Activated CD8-positive, alpha-beta T cell treated with anti-CD3 and anti-CD28 coated beads for 36 hours (primary cell): ENCODE measurements at regions not wholly inside any gene's neighbourhood (a gene's known extent, or its start where the extent isn't known, plus 50 kb on each side); places are given as distances from the start of the nearest gene placed in this dataset.

Source experiments
- ATAC-seq: fragments of 200-7000 bp; cut with Tn5 transposase; one replicate; pipeline ENCODE4 v1.10.0; 2021; ENCODE audit warnings: mild to moderate bottlenecking, moderate library complexity
- CTCF ChIA-PET: fragments of 350-600 bp; sonication (Branson Sonifier 250); formaldehyde crosslinking; loops from one replicate; lab custom pipeline; 2021; ENCODE audit warnings: antibody characterized with exemption; lab: Charles Lee
- POLR2A ChIA-PET: fragments of 350-600 bp; sonication (Branson Sonifier 250); formaldehyde crosslinking; loops from one replicate; lab custom pipeline; 2021; ENCODE audit warnings: antibody characterized with exemption; lab: Charles Lee
- DNase-seq: peaks from one replicate; pipeline ENCODE4 v3.0.0-alpha.2; 2020
- H3K27ac Mint-ChIP-seq: one replicate; pipeline ENCODE4 v1.8.0; 2021; ENCODE audit warnings: mild to moderate bottlenecking, mixed read lengths
- H3K27me3 Mint-ChIP-seq: one replicate; pipeline ENCODE4 v1.8.0; 2021; ENCODE audit warnings: mixed read lengths
- H3K36me3 Mint-ChIP-seq: one replicate; pipeline ENCODE4 v1.8.0; 2021; ENCODE audit warnings: low read depth, mixed read lengths
- H3K4me1 Mint-ChIP-seq: one replicate; pipeline ENCODE4 v1.8.0; 2021; ENCODE audit warnings: low read depth, mixed read lengths
- H3K4me3 Mint-ChIP-seq: one replicate; pipeline ENCODE4 v1.8.0; 2021; ENCODE audit warnings: mild to moderate bottlenecking, moderate library complexity, mixed read lengths
- H3K9me3 Mint-ChIP-seq: one replicate; pipeline ENCODE4 v1.8.0; 2021; ENCODE audit warnings: mixed read lengths
- CTCF ChIP-seq: fragments of 200-600 bp; IDR thresholded peaks from one replicate; pipeline ENCODE4 v1.8.0; 2022; ENCODE audit warnings: antibody characterized with exemption, mild to moderate bottlenecking
- intact Hi-C: fragments of 100-400 bp; cut with micrococcal nuclease; formaldehyde crosslinking; loops from one replicate; pipeline ENCODE4 v1.10.0; 2022

- no peak for TF ChIP-seq CTCF
- intact Hi-C loops, result no loop called here
- ATAC-seq (no peak), DNase-seq (no peak)
- H3K27ac Mint-ChIP-seq, result no peak overlapping the region
- ChIA-PET CTCF (no interaction called here), POLR2A (no interaction called here)
- no peaks in the 10 kb centered on the region for H3K27me3 Mint-ChIP-seq
- H3K4me3 Mint-ChIP-seq, result no peak overlapping the region
- H3K36me3 Mint-ChIP-seq, result no peaks in the 10 kb centered on the region
- peaks cover 5% of the 10 kb centered on the region for H3K9me3 Mint-ChIP-seq
- no peaks in the 10 kb centered on the region for H3K4me1 Mint-ChIP-seq
Observed at GRCh38 chr13:53327680-53328315, 299.2 kb downstream of the OLFM4 start.

GRCh38 chr13:53336441-53337160 lies 308.0 kb downstream of the OLFM4 start:
- Mint-ChIP-seq H3K4me3 (no peak overlapping the region), H3K4me1 (no peaks in the 10 kb centered on the region), H3K36me3 (no peaks in the 10 kb centered on the region), H3K27ac (no peak overlapping the region), H3K9me3 (peaks cover 9% of the 10 kb centered on the region), H3K27me3 (no peaks in the 10 kb centered on the region)
- no peak for TF ChIP-seq CTCF
- POLR2A ChIA-PET, result no interaction called here
- CTCF ChIA-PET, result no interaction called here
- ATAC-seq (no peak), DNase-seq (no peak)
- intact Hi-C loops, result no loop called here

GRCh38 chr13:53338760-53339159 lies 310.1 kb downstream of the OLFM4 start:
- Mint-ChIP-seq H3K27ac (no peak overlapping the region), H3K4me1 (no peaks in the 10 kb centered on the region), H3K4me3 (no peak overlapping the region), H3K9me3 (peaks cover 9% of the 10 kb centered on the region), H3K27me3 (no peaks in the 10 kb centered on the region), H3K36me3 (no peaks in the 10 kb centered on the region)
- ChIA-PET CTCF (no interaction called here), POLR2A (no interaction called here)
- DNase-seq (no peak), ATAC-seq (no peak)
- TF ChIP-seq CTCF, result no peak
- intact Hi-C loops, result no loop called here

- no peaks in the 10 kb centered on the region for H3K27me3 Mint-ChIP-seq
- TF ChIP-seq CTCF, result no peak
- DNase-seq (no peak), ATAC-seq (no peak)
- intact Hi-C loops, result no loop called here
- ChIA-PET CTCF (no interaction called here), POLR2A (no interaction called here)
- H3K4me3 Mint-ChIP-seq, result no peak overlapping the region
- no peak overlapping the region for H3K27ac Mint-ChIP-seq
- peaks cover 8% of the 10 kb centered on the region for H3K9me3 Mint-ChIP-seq
- no peaks in the 10 kb centered on the region for H3K36me3 Mint-ChIP-seq
- no peaks in the 10 kb centered on the region for H3K4me1 Mint-ChIP-seq
Observed at GRCh38 chr13:53340505-53341143, 312.0 kb downstream of the OLFM4 start.

GRCh38 chr13:53341144-53341510 lies 312.5 kb downstream of the OLFM4 start:
- H3K9me3 Mint-ChIP-seq, result peaks cover 7% of the 10 kb centered on the region
- H3K4me3 Mint-ChIP-seq, result no peak overlapping the region
- no peak for TF ChIP-seq CTCF
- ChIA-PET POLR2A (no interaction called here), CTCF (no interaction called here)
- no peaks in the 10 kb centered on the region for H3K27me3 Mint-ChIP-seq
- H3K36me3 Mint-ChIP-seq, result no peaks in the 10 kb centered on the region
- H3K27ac Mint-ChIP-seq, result no peak overlapping the region
- H3K4me1 Mint-ChIP-seq, result no peaks in the 10 kb centered on the region
- intact Hi-C loops, result no loop called here
- DNase-seq (no peak), ATAC-seq (no peak)
